Left lung (tissue), 4 donors: ENCODE measurements at regions not wholly inside any gene's neighbourhood (a gene's known extent, or its start where the extent isn't known, plus 50 kb on each side); places are given as distances from the start of the nearest gene placed in this dataset.
"Not testable (repeated sequence)": the region's sequence is repeated elsewhere in the genome, so short reads cannot be mapped to it uniquely, and the experiment has no call there.

Experiments
- ATAC-seq: fragments of 200-7000 bp; cut with Tn5 transposase; one replicate; pipeline ENCODE4 v1.9.1; 2020; ENCODE audit warnings: moderate library complexity
- DNase-seq, 4 donors: peaks; one replicate each; pipeline ENCODE4 v3.0.0-alpha.2; 2013 to 2020
- H3K27ac ChIP-seq, 2 donors: fragments of 200-600 bp; sonication (generic) in 1 of 2; one replicate each; pipeline versions ENCODE4 v1.5.0 to v1.8.0; 2020 to 2021
- H3K27me3 ChIP-seq, 2 donors: fragments of 200-600 bp; sonication (generic) in 1 of 2; one replicate each; pipeline versions ENCODE4 v1.5.0 to v1.8.0; 2020 to 2021
- H3K36me3 ChIP-seq, 2 donors: fragments of 200-600 bp; sonication (generic) in 1 of 2; one replicate each; pipeline versions ENCODE4 v1.5.0 to v1.8.0; 2020 to 2021
- H3K4me1 ChIP-seq, 2 donors: fragments of 200-600 bp; one replicate each; pipeline ENCODE4 v1.8.0; 2021
- H3K4me3 ChIP-seq, 2 donors: fragments of 200-600 bp; sonication (generic) in 1 of 2; one replicate each; pipeline versions ENCODE4 v1.5.0 to v1.8.0; 2020 to 2021; ENCODE audit warnings: mild to moderate bottlenecking in 1 of 2
- H3K9me3 ChIP-seq, 2 donors: fragments of 200-600 bp; sonication (generic) in 1 of 2; one replicate each; pipeline versions ENCODE4 v1.5.0 to v1.8.0; 2020 to 2021
- CTCF ChIP-seq, 2 donors: fragments of 200-600 bp; sonication (generic) in 1 of 2; IDR thresholded peaks; one replicate each; pipeline versions ENCODE4 v1.5.0 to v1.8.0; 2021; ENCODE audit warnings: antibody characterized with exemption in 2 of 2
- intact Hi-C, 2 donors: fragments of 100-400 bp; cut with DNase I; formaldehyde crosslinking; loops; one replicate each; pipeline versions ENCODE4 v1.11.2 to v1.14.2; 2022
- donor health status: DM: no; HTN: yes; CAD: no.
- donor health status: DM: no; HTN: no; CAD: no.

GRCh38 chr3:24686808-24687207 is 192.2 kb upstream of the THRB start:
- ATAC-seq (peak; percentile 55), DNase-seq (no peak)
- H3K4me1 ChIP-seq: no peaks in the 10 kb centered on the region
- no peaks in the 10 kb centered on the region for H3K27me3 ChIP-seq
- intact Hi-C loops: no loop called here
- peak overlapping the region in 1 of 2 donors; percentile 37 for H3K27ac ChIP-seq
- no peaks in the 10 kb centered on the region for H3K36me3 ChIP-seq
- no peak for TF ChIP-seq CTCF (IDR thresholded peaks at IDR 0.05)
- no peak overlapping the region for H3K4me3 ChIP-seq
- H3K9me3 ChIP-seq: no peaks in the 10 kb centered on the region

GRCh38 chr3:24687671-24688070 is 193.0 kb upstream of the THRB start:
- no peaks in the 10 kb centered on the region for H3K4me1 ChIP-seq
- ATAC-seq: no peak
- DNase-seq: no peak
- no peaks in the 10 kb centered on the region for H3K36me3 ChIP-seq
- intact Hi-C loops: no loop called here
- no peak overlapping the region for H3K4me3 ChIP-seq
- H3K27me3 ChIP-seq: no peaks in the 10 kb centered on the region
- no peaks in the 10 kb centered on the region for H3K9me3 ChIP-seq
- H3K27ac ChIP-seq: no peak overlapping the region
- no peak for TF ChIP-seq CTCF (IDR thresholded peaks at IDR 0.05)

GRCh38 chr3:24688446-24689148 is 193.9 kb upstream of the THRB start:
- intact Hi-C loops: no loop called here
- H3K4me1 ChIP-seq: no peaks in the 10 kb centered on the region
- no peaks in the 10 kb centered on the region for H3K36me3 ChIP-seq
- DNase-seq (no peak), ATAC-seq (no peak)
- H3K27ac ChIP-seq: no peak overlapping the region
- no peak overlapping the region for H3K4me3 ChIP-seq
- no peaks in the 10 kb centered on the region for H3K9me3 ChIP-seq
- no peaks in the 10 kb centered on the region for H3K27me3 ChIP-seq
- TF ChIP-seq CTCF (IDR thresholded peaks at IDR 0.05): no peak

- H3K36me3 ChIP-seq: no peaks in the 10 kb centered on the region
- DNase-seq (no peak), ATAC-seq (no peak)
- no peaks in the 10 kb centered on the region for H3K4me1 ChIP-seq
- TF ChIP-seq CTCF (IDR thresholded peaks at IDR 0.05): no peak
- no peak overlapping the region for H3K4me3 ChIP-seq
- H3K27ac ChIP-seq: no peak overlapping the region
- H3K27me3 ChIP-seq: no peaks in the 10 kb centered on the region
- intact Hi-C loops: no loop called here
- H3K9me3 ChIP-seq: no peaks in the 10 kb centered on the region
These were observed 194.7 kb upstream of the THRB start for GRCh38 chr3:24689353-24689752.

GRCh38 chr3:24690777-24691176 is 196.1 kb upstream of the THRB start:
- H3K27ac ChIP-seq: no peak overlapping the region
- no peaks in the 10 kb centered on the region for H3K4me1 ChIP-seq
- no peaks in the 10 kb centered on the region for H3K9me3 ChIP-seq
- no peaks in the 10 kb centered on the region for H3K36me3 ChIP-seq
- ATAC-seq (no peak), DNase-seq (no peak)
- intact Hi-C loops: no loop called here
- no peaks in the 10 kb centered on the region for H3K27me3 ChIP-seq
- no peak for TF ChIP-seq CTCF (IDR thresholded peaks at IDR 0.05)
- H3K4me3 ChIP-seq: no peak overlapping the region

GRCh38 chr3:24699078-24699477 is 204.4 kb upstream of the THRB start:
- DNase-seq, H3K4me3 ChIP-seq, H3K36me3 ChIP-seq, ATAC-seq, H3K27me3 ChIP-seq, intact Hi-C loops, H3K27ac ChIP-seq, H3K4me1 ChIP-seq, H3K9me3 ChIP-seq: not testable (repeated sequence)
